Inflammatory macrophage (primary cell): ENCODE measurements at regions not wholly inside any gene's neighbourhood (a gene's known extent, or its start where the extent isn't known, plus 50 kb on each side); places are given as distances from the start of the nearest gene placed in this dataset.

Experiments
- DNase-seq, 2 donors: peaks; one replicate each; pipeline ENCODE4 v3.0.0-alpha.2; 2020 to 2022

DNA sequence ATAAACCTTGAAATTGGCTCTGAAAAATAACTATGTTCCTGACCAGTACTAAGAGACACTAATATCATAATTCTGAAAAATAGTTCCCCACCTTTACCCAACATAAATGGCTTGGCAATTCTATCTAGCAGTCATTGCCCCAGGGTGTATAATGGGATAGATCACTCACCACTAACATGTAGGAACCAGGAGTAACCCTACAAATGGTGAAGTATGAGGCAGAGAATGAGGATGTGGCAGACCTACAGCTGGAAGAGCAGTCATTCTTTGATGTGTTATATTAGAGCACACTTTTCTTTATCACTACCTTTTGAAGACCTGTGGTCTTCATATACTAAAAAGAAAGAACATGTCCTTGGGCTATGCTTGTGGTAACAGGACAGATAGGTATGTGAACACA is 136.5 kb upstream of the SYNDIG1 start:
- no peak for DNase-seq

DNA sequence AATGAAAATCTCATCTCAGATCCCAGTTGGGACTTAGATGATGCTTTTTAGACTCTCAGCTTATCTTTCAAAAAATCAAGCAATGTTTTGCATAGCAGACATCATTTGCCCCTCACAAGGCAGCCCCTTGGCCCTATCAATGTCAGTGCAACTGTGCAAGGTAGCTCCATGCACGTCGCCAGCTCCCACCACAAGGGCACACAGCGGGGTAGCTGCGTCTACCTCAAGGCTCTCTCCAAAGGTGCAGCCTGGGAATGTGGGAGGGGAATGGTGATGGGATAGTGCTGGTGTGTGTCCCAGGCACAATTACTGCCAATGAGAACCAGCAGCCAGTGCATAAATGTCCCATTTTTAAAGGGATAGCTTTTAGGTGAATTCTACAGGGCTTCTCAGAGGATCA is 137.5 kb upstream of the SYNDIG1 start:
- DNase-seq = no peak

DNA sequence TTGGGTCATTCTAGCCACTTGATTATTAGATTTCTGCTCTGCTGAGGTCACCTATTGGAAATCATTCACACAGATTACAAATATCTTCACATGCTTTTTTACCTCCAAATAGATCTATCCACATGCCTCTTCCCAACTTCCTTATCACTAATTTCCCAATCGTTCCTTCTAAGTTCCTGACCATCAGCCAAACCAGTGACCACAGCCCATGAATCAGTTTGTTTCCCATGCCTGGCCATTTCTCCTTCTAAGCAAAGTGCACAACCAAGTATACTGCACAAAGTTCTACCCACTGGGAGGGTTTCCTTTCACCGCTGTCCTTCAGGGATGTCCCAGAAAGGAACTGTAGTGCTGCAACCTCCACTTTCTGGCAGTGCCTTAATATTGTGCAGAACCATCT is 140.5 kb upstream of the SYNDIG1 start:
- no peak for DNase-seq

- DNase-seq = peak in 1 of 2 donors; percentile 9
These were observed 147.5 kb upstream of the SYNDIG1 start for GRCh38 chr20:24321973-24322372.

DNA sequence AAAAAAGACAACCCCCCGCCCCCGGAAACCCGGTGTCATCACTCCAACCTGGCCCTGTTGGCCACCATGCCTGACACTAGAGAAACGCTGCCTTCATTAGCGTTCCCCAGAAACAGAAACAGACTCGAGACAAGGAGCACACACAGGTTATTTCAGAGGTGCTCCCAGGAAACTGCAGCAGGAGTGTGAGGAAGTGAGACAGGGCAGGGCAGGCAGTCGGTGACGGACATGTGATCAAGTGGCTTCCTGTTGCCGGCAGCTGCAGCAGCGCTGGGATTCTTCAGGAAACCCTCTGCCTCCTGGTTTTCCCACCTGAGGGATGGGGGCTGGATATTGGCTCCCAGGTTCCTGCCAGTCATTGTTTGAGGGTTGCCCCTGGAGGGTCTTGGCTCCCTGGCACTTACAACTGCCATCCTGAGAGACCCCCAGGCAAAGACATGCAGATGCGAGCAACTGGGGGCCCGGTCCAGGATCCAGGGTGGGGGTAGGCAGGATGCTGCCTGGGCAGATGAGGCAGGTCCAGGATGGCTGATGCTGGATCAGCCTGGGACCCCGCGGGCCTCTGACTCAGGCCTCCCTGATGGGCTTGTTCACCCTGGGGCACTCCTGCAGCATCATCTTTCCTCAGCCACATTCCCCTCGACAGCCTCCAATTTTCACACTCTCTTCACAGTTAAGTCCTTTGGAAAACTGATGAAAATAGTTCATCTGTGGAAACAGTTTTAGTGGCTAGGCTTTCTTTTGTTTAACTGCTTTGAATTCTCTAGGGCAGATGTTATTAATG is 150.7 kb upstream of the SYNDIG1 start:
- no peak for DNase-seq

GRCh38 chr20:24317224-24317623 is 152.2 kb upstream of the SYNDIG1 start:
- DNase-seq = no peak

DNA sequence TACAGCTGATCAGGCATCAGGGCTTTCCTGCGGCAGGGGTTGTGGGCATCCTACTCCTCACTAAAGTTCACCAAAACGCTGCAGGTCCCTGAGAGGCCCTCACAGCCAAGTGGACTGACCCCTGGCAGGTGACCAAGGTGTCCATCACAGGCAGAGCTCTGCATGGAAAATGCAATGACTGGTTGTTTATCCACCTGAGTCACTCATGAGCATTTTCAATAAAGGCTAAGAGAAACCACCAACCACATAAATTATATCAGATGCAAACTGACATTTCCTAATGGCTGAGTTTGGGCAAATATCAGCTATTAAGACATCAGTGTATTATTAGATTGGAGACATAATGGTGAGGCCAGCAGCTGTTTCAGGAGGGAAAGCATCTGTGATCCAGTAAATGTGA is 152.7 kb upstream of the SYNDIG1 start:
- DNase-seq = no peak

GRCh38 chr20:24314053-24314452 is 155.4 kb upstream of the SYNDIG1 start:
- DNase-seq = no peak

- no peak for DNase-seq
These were observed 159.8 kb upstream of the SYNDIG1 start for GRCh38 chr20:24309596-24309995.

DNA sequence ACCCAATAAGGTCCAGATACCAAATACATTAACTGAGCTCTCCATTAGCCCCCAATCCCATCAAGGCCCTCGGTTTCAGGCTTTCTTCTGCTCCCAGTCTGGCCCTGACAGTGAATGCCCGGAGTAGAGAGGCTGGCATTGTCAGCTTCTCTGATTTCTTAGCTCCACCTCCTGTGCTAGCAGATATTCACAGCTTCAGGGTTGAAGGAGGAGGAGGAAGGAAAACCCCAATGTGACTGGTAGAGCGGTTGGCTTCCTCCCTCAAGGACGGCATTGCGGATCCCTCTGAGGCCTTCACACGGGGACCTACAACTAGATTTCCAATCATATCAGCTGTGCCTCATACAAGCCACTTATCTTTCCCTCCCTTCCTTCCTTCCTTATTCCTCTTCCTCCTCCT is 164.1 kb upstream of the SYNDIG1 start:
- DNase-seq = peak in 1 of 2 donors; percentile 18

DNA sequence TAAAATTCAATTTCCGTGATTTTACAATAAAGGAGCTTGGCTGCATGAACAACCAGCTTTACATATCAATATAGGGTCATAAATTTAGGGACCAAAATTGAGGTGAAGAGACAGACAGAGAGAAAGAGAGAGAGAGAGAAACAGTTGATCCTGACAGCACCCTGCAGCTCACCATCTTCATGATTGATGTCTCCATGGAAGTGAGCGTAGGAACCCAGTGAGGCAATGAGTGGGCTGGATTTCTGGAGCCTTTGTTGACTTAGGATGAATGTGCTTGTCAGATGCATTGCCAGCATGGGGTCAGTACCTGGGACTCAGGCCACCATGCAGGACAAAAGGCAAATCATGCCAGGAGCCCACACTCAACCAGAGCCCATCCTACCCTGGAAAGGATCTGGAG is 165.1 kb upstream of the SYNDIG1 start:
- no peak for DNase-seq

- no peak for DNase-seq
These were observed 165.8 kb upstream of the SYNDIG1 start for GRCh38 chr20:24303393-24304170.

DNA sequence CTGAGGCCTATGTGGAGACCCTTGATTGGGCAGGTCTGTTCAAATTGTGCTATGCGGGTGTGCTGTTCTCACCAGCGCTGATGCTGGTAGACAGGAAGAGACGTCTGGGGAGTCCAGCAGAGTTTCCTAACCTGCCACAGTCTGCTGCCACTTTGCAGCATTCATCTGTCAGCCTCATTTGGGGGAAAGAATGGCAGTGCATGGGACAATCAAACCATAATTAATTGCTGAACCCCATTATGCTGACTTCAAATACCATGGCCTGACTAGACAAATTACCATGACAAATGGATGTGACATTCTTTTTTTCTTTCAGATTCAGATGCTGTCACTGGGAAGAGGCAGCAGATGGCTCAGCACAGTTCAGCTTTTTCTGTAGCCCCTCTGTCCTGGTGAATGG is 171.4 kb upstream of the SYNDIG1 start:
- no peak for DNase-seq

DNA sequence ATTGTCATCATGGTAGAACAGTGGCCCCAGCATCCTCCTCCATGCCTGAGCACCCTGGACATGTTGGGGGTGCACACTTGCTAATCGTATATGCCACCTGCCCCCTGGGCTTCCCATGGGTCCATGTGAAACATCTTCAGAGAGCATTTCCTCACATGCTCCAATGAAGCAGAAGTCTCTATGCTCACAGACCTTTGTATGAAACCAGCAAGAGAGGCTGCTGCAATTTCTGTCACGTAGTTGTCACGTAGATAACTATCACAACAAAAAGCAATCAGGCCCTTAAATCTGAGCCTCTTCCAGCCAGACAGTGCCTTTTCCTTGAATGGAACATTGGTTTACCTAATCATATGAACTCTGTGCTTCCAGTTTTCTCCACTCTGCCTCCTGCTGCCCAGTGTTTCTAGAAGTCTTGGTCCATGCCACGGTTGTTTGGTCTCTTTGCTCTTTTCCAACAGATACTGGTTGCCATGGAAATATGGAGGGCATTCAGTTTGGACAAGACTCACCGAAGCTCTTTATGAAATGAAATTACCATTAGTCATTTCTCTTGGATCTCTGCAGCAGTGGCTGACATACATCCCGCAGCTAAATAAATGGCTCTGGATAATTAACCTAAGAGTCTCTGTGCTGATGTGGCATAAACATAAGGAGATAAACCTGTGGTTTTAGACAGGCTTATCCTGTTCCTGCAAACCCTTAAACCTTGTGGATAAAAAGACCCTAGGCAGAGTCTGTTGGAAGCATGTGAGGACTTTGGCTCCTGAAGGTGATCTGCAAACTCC is 172.8 kb upstream of the SYNDIG1 start:
- DNase-seq = no peak

- no peak for DNase-seq
These were observed 178.4 kb upstream of the SYNDIG1 start for GRCh38 chr20:24291014-24291413.

DNA sequence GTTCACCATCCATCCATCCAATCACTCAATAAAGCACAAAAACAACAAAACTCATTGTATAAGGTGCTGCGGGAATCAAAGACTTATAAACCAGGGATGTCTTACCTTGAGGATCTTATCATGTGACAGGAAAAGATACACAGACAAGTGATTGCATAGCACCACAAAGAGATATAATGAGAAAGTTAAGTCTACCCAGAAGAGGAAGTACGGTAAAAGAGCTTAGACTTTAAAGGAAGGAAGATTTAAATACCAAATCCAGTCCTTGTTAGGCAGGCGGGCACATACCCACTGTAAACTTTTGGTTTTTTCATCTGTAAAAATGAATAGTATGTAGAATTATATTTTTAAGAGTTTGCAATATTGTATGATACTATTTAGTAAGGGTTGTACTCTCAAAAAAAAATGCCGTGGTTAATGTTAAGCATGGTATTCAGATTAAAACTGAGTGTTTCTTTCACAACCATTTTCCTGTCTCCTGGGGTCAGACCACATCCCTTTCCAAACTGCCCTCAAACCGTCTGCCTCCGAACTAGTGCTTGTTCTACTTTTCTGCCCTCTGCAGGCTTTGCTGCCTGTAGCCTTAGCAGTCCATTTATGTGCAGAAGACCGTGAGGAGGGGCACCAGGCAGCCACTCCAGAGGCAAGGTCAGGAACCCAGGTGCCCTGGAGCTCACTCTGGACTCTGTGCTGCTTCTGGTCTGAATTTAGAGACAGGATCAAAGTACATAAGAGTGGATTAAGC is 179.5 kb upstream of the SYNDIG1 start:
- peak in 1 of 2 donors; percentile 37 for DNase-seq

DNA sequence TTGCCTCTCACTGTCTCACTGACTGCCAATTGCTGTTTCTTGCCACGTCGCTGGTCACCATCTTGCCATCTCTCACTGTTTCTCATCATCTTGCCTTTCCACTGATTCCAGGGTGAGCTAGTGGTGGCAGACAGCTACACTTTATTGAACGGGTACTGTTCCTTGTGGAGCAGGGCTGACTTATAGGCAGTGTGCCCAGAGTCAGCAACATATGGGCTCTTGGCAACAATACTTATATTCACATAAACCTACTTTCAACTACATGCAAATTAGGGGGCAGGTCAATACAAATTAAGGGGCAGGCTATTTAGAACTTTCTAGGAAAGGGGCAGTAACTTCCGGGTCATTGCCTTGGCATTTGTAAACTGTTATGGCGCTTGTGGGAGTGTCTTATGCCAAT is 186.2 kb upstream of the SYNDIG1 start:
- DNase-seq = no peak

DNA sequence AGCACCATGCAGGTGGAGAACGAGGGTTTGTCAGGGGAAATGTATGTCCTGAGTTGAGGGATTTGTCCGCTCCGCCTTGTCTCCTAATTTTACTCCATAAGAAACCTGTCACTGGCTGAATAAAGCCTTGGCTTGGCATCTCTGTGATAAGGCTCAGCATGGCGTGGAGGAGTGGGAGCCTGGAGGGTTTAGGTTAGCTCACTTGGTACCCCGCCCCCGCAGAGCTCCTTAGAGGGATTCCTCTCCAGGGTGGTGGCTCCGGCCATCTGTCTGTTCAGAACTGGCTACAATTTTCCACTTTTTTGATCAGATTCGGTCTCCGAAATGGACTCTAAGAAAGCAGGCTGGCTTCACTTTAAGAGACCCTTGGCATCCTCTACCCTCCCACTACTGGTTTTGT is 192.2 kb upstream of the SYNDIG1 start:
- no peak for DNase-seq

- DNase-seq = no peak
These were observed 193.3 kb upstream of the SYNDIG1 start for GRCh38 chr20:24275946-24276705.

DNA sequence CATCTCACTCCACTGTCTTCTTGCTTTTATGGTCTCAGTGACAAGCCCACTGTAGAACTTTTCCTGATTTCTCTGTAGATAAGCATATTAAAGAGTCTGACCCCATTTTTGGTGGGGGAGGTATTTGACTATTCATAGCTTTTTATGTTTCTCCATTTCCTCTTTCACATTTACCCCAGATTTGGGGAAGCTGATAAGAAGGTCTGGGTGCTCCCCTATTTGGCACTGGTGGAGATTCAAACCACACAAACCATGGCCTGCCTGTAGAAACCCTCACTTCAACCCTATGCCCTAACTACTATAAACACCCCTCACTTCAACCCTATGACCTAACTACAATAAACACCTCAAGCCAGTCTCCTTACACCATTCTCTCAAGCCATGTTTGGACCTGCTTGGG is 196.2 kb upstream of the SYNDIG1 start:
- no peak for DNase-seq

- no peak for DNase-seq
These were observed 208.1 kb upstream of the SYNDIG1 start for GRCh38 chr20:24261351-24261750.

GRCh38 chr20:24257171-24257570 is 212.3 kb upstream of the SYNDIG1 start:
- no peak for DNase-seq
